HG03064 (cell line): ENCODE measurements at regions not wholly inside any gene's neighbourhood (a gene's known extent, or its start where the extent isn't known, plus 50 kb on each side); places are given as distances from the start of the nearest gene placed in this dataset.
"Not testable (repeated sequence)": the region's sequence is repeated elsewhere in the genome, so short reads cannot be mapped to it uniquely, and the experiment has no call there.

ENCODE experiments used
- ATAC-seq: cut with Tn5 transposase; IDR thresholded peaks from one replicate; pipeline ENCODE4 v1.9.1; 2021; ENCODE audit warnings: low read depth; ENCODE audit not compliant: unreplicated experiment

- ATAC-seq = no peak
Observed at GRCh38 chr2:56918790-56919189, 735.0 kb downstream of the CCDC85A start.

DNA sequence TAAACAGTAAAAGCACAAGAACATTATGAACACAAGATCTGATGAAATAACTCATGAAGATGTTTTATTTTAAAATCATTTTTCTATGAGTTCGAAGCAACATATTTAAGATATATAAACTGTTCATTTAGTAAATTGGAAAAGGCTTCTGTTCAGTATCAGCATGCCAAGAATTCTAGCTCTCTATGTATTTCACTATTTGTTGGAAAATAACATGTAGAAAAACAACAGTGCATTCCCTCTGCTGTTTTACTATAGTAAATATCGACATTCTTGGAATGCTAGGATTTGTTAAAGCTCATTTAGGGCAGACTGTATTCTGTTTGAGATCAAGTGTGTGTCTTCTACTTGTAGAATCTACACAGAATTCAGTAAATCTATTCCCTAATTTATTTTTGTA, 750.2 kb downstream of the CCDC85A start:
- ATAC-seq = no peak

- no peak for ATAC-seq
Observed at GRCh38 chr2:56934866-56935265, 751.1 kb downstream of the CCDC85A start.

- ATAC-seq = no peak
Observed at GRCh38 chr2:56940054-56940453, 756.3 kb downstream of the CCDC85A start.

DNA sequence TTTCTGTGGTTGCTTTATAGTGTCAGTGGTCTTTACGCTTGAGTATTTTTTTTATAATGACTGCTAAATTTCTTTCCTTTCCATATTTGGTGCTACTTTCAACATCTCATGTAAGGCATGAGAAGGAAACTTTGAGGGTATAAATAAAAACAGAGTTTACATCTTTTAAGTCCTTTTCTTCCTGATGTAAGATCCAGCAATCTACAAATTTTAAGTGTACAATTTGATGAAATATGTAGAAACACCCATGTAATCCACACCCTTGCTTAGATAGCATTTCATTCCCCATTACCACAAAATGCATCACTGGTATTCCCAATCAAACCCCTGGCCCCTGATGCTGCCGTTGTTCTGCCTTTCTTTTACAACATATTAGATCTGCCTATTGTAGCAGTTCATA, 769.1 kb downstream of the CCDC85A start:
- no peak for ATAC-seq

GRCh38 chr2:56960581-56960980, 776.8 kb downstream of the CCDC85A start:
- ATAC-seq = no peak

- ATAC-seq = no peak
Observed at GRCh38 chr2:56962673-56963072, 778.9 kb downstream of the CCDC85A start.

GRCh38 chr2:56969513-56969912, 785.7 kb downstream of the CCDC85A start:
- ATAC-seq = no peak

DNA sequence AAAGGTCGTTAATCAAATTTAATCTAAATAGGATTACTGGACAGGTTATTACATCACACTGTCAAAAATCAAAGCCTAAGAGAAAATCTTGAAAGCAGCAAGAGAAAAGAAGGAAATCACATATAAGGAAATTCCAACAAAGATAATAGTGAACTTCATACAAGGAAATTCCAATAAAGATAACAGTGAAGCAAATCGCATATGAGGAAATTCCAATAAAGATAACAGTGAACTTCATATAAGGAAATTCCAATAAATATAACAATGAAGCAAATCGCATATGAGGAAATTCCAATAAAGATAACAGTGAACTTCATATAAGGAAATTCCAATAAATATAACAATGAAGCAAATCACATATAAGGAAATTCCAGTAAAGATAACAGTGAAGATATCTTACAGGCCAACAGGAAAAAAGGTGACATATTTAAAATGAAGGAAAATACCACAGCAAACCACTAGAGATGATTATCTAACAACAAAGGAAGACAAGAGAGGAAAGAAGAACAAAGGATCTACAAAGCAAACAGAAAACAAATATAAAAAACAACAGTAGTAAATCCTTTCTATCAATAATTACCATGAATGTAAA, 787.7 kb downstream of the CCDC85A start:
- no peak for ATAC-seq

DNA sequence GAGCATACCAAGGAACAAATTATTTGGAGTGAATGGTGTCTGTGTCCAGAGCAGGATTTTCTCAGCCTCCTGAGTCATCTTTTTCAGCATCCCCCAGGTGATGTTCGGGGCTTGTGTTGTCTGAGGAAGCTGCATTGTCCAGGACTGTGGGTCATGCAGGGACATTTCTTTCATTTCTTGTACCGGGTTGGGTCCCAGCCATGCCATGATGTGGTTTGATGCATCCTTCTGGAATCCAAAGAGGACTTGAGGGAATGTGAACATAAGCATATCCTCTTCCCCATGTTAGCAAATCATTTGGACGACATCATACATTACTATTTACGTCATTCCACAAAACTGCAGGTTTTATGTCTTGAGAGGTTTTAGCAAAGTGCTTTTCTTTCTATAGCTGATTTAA, 797.8 kb downstream of the CCDC85A start:
- ATAC-seq = no peak

DNA sequence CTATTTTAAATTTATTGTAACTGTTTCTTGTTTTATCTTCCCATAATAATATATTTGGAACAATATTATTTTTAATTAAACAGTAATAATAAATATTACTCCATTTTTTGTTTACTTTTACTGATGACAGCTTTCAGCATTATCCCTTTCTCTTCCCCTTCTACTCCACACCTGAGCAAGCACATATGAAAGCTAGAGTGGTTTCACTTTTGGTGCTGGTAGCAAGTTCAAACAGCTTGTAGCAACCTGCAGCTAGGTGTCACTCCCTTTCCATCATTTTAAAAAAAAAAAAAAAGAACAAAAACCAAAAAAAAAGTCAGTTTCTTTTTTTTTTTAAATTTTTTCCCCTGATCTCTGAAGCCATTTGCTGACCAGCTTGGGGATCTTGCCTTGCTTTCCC, 801.8 kb downstream of the CCDC85A start:
- ATAC-seq = no peak

DNA sequence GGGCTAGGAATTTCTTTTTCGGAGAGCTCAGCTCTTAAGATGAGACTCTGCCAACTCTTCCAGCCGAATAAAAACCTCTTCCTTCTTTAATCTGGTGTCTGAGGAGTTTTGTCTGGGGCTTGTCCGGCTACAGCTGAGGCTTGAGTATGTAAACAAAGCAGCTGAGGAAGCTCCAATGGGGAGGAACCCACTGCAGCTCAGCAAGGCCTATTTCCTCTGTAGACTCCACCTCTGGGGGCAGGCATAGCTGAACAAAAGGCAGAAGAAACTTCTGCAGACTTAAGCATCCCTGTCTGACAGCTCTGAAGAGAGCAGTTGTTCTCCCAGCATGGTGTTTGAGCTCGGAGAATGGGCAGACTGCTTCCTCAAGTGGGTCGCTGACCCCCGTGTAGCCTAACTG, 838.7 kb downstream of the CCDC85A start:
- ATAC-seq = no peak

DNA sequence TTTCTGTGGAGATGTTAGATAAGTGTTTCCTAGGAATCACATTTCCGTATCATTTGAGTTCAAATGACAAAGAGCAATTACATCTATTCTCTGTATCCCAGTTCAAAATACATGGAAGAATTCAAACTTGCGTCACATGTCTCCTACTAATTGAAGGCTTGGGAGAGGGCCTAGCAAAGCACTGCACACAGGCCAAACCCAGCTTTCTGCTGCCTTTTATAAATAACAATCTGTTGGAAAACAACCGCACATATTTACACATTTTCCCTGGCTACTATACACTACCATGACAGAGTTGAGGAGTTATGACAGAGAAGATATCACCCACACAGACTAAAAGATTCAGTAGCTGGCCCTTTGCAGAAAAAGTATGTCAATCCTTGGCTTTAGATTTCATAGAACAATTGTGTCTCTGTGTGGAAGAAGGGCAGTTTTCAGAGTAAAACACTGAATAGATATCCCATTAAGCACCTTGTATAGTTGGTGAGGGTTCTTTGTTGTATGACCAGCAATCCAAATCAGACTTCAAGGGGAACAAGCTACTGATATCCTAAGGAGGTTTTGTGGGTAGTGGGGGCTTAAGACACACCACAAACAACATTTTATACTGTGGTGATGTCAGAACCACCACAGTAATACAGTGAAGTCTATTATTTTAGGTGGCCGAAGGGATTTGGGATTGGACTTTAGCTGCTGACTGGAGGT, 861.3 kb downstream of the CCDC85A start:
- no peak for ATAC-seq

DNA sequence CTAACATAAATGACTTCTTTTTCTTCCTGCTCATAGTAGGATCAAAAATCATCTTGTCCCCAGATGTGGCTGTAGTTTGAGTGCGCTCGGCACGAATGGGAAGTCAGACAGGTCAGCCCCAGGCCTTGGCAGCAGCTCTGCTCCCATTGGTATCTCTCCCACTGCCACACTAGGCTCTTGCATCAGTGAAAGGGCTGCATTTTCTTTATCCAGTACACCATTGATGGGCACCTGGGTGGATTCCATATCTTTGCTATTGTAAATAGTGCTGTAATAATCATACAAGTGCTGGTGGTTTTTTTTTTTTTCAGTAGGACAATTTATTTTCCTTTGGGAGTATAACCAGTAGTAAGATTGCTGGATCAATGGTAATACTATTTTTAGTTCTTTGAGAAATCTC, 865.5 kb downstream of the CCDC85A start:
- no peak for ATAC-seq

DNA sequence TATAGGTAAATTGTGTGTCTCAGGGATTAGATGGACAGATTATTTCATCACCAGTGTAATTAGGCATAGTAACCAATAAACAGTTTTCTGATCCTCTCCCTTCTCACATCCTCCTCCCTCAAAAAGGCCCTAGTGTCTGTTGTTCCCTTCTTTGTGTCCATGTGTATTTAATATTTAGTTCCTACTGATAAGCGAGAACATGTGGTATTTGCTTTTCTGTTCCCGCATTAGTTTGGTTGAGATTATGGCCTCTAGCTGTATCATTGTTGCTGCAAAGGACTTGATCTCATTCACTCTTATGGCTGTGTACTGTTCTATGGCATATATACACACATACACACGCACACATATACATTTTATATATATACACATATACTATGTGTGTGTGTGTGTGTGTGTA, 866.2 kb downstream of the CCDC85A start:
- no peak for ATAC-seq

DNA sequence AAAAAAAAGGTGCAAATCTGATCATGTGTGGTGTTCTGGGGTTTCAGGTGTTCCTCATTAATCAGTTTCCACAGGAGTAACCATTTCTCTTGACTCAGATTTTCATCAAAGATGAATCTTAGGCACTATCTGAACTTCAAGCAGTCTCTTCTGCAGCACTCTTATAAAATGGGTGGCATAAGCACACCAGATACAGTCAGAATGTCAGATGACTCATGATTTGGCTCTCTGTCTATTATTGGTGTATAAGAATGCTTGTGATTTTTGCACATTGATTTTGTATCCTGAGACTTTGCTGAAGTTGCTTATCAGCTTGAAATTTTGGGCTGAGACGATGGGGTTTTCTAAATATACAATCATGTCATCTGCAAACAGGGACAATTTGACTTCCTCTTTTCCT, 882.5 kb downstream of the CCDC85A start:
- ATAC-seq = not testable (repeated sequence)

DNA sequence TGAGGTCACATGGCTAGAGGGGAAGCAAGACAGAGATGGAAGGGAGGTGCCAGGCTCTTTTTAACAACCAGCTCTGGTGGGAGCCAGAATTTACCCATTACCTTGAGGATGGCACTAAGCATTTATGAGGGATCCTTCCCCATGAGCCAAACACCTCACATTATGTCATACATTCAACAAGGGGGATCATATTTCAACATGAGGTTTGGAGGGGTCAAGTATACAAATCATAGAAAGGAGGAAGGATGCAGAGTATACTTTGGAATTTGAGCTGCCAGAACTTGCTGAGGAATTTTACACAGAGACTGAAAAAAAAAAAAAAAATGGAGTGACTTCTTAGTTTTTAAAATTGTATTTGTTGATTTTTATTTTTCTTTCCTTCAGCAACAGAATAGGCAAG, 891.4 kb downstream of the CCDC85A start:
- no peak for ATAC-seq

DNA sequence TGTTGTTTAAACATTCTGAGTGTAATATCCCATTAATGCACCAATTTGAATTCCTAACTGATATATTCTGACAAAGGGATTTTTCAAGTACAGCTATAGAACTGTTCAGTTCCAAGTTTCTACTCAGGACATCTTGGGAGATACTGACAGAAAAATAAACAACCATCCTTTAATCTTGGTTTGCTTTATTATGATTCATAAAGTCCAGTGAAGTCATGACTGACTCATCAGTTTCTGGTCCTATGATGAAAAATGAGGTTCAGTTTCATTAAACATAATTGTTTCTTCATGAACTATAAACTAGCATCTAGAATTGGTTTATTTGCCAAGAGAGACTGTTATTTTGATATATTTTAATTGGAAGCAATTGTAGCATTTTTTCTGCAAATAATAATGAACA, 896.2 kb downstream of the CCDC85A start:
- ATAC-seq = no peak

DNA sequence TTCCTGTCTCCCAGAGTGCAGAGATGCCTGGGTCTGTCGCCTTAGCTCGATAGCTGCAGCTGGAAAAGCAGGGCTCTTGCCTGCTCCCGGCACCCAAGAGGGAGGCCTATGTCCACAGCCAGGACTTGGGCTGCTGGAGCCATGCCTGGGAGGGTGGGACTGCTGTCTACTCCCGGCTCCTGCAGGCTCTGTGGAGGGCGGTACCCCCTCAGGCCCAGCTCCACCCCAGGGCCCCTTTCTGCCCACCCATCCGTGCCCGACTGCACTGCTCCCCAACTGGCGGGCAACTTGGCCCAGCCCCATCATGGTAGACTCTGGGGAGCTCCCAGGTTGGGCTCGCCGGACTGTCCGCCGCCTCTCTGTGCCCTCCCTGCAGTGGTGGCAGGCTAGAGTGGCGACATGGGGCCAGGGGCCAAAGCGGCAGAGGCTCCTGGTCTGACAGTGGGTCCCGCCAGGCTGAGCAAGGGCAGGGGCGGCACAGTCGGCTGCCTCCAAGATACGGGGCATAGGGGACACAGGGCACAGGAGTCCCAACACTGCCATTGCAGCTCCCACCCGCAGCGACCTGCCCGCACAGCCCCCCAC, 901.0 kb downstream of the CCDC85A start:
- ATAC-seq = no peak

GRCh38 chr2:57093020-57093419, 909.2 kb downstream of the CCDC85A start:
- no peak for ATAC-seq

DNA sequence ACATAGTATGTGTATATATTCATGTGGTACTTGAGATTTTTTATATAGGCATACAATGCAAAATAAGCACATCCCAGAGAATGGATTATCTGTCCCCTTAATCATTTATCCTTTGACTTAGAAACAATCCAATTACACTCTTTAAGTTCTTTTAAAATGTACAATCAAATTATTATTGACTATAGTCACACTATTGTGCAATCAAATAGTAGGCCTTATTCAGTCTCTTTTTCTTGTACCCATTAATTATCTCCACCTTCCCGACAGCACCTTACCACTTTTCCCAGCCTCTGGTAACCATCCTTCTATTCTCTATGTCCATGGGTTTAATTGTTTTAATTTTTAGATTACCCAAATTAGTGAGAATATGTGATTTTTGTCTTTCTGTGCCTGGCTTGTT, 914.1 kb downstream of the CCDC85A start:
- ATAC-seq = no peak

- ATAC-seq = no peak
Observed at GRCh38 chr2:57100436-57100835, 916.6 kb downstream of the CCDC85A start.
